Fibroblast of lung (primary cell): ENCODE measurements at regions not wholly inside any gene's neighbourhood (a gene's known extent, or its start where the extent isn't known, plus 50 kb on each side); places are given as distances from the start of the nearest gene placed in this dataset.

ENCODE experiments used
- DNase-seq, 2 donors: peaks; one replicate each; pipeline versions ENCODE4 v3.0.0 to v3.0.0-alpha.2; 2010; ENCODE audit warnings: low read depth in 2 of 2
- H2AFZ ChIP-seq: 2 replicates; pipeline ENCODE4 v1.5.1; 2012; ENCODE audit warnings: low read length, control low read depth, inconsistent platforms
- H3K27ac ChIP-seq: 2 replicates; pipeline ENCODE4 v1.5.1; 2011; ENCODE audit warnings: low read length, control low read depth; ENCODE audit not compliant: insufficient read depth
- H3K27me3 ChIP-seq: 2 replicates; pipeline ENCODE4 v1.5.1; 2011; ENCODE audit warnings: mild to moderate bottlenecking, low read length; ENCODE audit not compliant: control insufficient read depth, insufficient read depth
- H3K36me3 ChIP-seq: 2 replicates; pipeline ENCODE4 v1.5.1; 2011; ENCODE audit warnings: low read length; ENCODE audit not compliant: control insufficient read depth, insufficient read depth
- H3K4me1 ChIP-seq: 2 replicates; pipeline ENCODE4 v1.5.1; 2011; ENCODE audit warnings: low read length; ENCODE audit not compliant: control insufficient read depth, insufficient read depth; ENCODE audit errors: extremely low read depth
- H3K4me2 ChIP-seq: 2 replicates; pipeline ENCODE4 v1.5.1; 2011; ENCODE audit warnings: low read length, control low read depth; ENCODE audit not compliant: insufficient read depth; ENCODE audit errors: extremely low read depth
- H3K4me3 ChIP-seq, 4 experiments: fragments of 200-600 bp in 1 of 4; sonication (generic) in 1 of 4; replicated peaks in 1 of 4; 2 replicates each; pipeline ENCODE4 v1.5.1; 2011 to 2016; ENCODE audit warnings: low read length in 4 of 4, low read depth in 3 of 4, mild to moderate bottlenecking in 3 of 4, control low read depth in 2 of 4, inconsistent platforms in 1 of 4, mixed read lengths in 1 of 4; ENCODE audit not compliant: insufficient read depth in 1 of 4; ENCODE audit errors: control extremely low read depth in 1 of 4
- H3K79me2 ChIP-seq: 2 replicates; pipeline ENCODE4 v1.5.1; 2012; ENCODE audit warnings: mild to moderate bottlenecking, low read length, inconsistent platforms; ENCODE audit not compliant: control insufficient read depth, insufficient read depth
- H3K9ac ChIP-seq: 2 replicates; pipeline ENCODE4 v1.5.1; 2011; ENCODE audit warnings: mild to moderate bottlenecking, low read length, control low read depth; ENCODE audit not compliant: insufficient read depth
- H3K9me3 ChIP-seq: 2 replicates; pipeline ENCODE4 v1.5.1; 2012; ENCODE audit warnings: low read depth, low read length; ENCODE audit not compliant: control insufficient read depth, insufficient read depth
- H4K20me1 ChIP-seq: 2 replicates; pipeline ENCODE4 v1.5.1; 2011; ENCODE audit warnings: low read length; ENCODE audit not compliant: control insufficient read depth, insufficient read depth; ENCODE audit errors: extremely low read depth
- EZH2 ChIP-seq: IDR thresholded peaks from 2 replicates; pipeline ENCODE4 v1.5.1; 2012; ENCODE audit warnings: low read length, control low read depth, mild to moderate bottlenecking; ENCODE audit errors: missing control alignments
- TF ChIP-seq, protein P1 (sequence below), 2 donors: IDR thresholded peaks in 1 of 2; conservative IDR thresholded peaks in 1 of 2; 1 replicate in 1 of 2; 2 replicates in 1 of 2; pipeline ENCODE4 v1.5.1; 2011 to 2012; ENCODE audit warnings: low read length in 2 of 2, control low read depth in 1 of 2, inconsistent platforms in 1 of 2, low read depth in 1 of 2, mild to moderate bottlenecking in 1 of 2

DNA sequence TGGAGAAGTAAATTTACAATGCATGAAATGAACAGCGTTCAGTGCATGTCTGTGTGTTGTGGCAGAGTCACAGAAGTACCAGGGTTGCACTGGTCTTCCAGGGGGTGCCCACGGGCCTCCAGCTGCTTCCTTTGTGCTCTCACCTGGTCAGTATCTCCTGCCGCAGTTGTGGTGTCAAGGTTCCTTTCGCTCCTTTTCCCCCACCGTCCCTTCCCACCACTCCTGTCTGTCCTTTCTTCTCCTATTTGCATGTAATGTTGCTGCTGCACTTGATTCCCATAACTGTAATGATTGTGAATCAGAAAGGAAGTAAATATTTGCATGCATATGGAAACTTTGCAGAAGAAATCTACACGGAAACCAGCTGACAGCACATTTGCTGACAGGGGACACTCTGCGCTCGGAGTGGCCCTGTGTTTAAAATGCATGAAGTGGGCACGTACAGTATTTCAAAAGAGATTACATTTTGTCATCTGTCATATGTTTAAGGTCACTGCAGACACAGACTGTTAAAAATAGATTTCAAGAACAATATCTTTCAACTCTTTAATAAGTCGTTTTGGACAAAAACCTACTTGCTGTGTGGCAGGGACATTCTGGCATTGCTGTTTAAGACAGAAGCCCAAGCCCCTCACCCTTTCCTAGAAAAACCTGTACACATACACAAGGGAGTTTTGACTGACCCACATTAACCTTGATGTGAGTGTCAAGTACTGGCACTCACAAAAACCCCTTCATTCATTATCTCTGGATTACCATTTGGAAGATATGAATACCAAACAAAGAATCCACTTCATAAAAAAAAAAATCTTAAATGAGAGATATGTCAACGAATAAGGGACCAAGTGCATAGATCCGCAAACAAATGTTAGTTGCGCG is 336.7 kb upstream of the KLF6 start:
- no peaks in the 10 kb centered on the region for H3K79me2 ChIP-seq
- H3K4me2 ChIP-seq, result no peak overlapping the region
- peak overlapping the region; percentile 55 for H2AFZ ChIP-seq
- H3K4me1 ChIP-seq, result no peaks in the 10 kb centered on the region
- no peak for DNase-seq
- no peak overlapping the region for H3K4me3 ChIP-seq
- no peaks in the 10 kb centered on the region for H3K9me3 ChIP-seq
- H3K9ac ChIP-seq, result no peak overlapping the region
- TF ChIP-seq EZH2, result no peak
- TF ChIP-seq, protein P1, sequence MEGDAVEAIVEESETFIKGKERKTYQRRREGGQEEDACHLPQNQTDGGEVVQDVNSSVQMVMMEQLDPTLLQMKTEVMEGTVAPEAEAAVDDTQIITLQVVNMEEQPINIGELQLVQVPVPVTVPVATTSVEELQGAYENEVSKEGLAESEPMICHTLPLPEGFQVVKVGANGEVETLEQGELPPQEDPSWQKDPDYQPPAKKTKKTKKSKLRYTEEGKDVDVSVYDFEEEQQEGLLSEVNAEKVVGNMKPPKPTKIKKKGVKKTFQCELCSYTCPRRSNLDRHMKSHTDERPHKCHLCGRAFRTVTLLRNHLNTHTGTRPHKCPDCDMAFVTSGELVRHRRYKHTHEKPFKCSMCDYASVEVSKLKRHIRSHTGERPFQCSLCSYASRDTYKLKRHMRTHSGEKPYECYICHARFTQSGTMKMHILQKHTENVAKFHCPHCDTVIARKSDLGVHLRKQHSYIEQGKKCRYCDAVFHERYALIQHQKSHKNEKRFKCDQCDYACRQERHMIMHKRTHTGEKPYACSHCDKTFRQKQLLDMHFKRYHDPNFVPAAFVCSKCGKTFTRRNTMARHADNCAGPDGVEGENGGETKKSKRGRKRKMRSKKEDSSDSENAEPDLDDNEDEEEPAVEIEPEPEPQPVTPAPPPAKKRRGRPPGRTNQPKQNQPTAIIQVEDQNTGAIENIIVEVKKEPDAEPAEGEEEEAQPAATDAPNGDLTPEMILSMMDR (conservative IDR thresholded peaks at IDR 0.05 in 1 of 2, IDR thresholded peaks at IDR 0.05 in 1 of 2; ENCODE audit: low read depth in 1 of 2, low read length in 2 of 2), result no peak
- H3K27ac ChIP-seq, result no peak overlapping the region
- no peaks in the 10 kb centered on the region for H3K27me3 ChIP-seq
- H4K20me1 ChIP-seq, result no peaks in the 10 kb centered on the region
- H3K36me3 ChIP-seq, result no peaks in the 10 kb centered on the region

DNA sequence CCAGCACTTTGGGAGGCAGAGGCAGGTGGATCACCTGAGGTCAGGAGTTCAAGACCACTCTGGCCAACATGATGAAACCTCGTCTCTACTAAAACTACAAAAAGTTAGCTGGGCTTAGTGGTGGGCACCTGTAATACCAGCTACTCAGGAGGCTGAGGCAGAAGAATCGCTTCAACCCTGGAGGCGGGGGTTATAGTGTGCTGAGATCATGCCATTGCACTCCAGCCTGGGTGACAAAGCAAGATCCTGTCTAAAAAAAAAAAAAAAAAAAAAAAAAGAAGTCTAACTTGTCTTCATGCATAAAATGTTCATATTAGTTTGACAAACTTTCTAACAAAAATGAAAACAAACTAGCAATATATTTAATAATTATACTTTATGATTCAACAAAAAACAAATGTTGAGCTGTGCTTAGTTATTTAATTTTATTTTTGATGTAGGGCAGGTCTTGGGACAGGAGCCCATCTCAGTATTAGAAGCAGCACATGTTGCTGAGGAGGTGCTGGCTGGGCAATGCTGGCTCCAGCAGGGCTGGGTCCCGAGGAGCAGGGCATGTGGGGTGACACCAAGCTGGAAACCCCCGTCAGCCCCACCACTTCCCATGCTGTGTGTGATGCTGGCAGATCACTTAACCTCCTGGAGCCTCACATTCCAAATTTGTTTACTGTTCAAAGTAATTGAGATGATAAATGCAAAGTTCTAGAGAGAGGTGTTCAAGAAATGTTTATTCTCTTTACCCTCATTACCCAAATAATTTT is 335.3 kb upstream of the KLF6 start:
- H3K27me3 ChIP-seq, result no peaks in the 10 kb centered on the region
- H4K20me1 ChIP-seq, result no peaks in the 10 kb centered on the region
- H3K4me1 ChIP-seq, result no peaks in the 10 kb centered on the region
- no peak overlapping the region for H3K4me3 ChIP-seq
- H3K4me2 ChIP-seq, result no peak overlapping the region
- TF ChIP-seq, protein P1 (conservative IDR thresholded peaks at IDR 0.05 in 1 of 2, IDR thresholded peaks at IDR 0.05 in 1 of 2; ENCODE audit: low read depth in 1 of 2, low read length in 2 of 2), result no peak
- no peak for TF ChIP-seq EZH2
- H3K9ac ChIP-seq, result no peak overlapping the region
- no peaks in the 10 kb centered on the region for H3K36me3 ChIP-seq
- H3K27ac ChIP-seq, result no peak overlapping the region
- no peak for DNase-seq
- no peaks in the 10 kb centered on the region for H3K79me2 ChIP-seq
- H2AFZ ChIP-seq, result no peak overlapping the region
- H3K9me3 ChIP-seq, result no peaks in the 10 kb centered on the region

DNA sequence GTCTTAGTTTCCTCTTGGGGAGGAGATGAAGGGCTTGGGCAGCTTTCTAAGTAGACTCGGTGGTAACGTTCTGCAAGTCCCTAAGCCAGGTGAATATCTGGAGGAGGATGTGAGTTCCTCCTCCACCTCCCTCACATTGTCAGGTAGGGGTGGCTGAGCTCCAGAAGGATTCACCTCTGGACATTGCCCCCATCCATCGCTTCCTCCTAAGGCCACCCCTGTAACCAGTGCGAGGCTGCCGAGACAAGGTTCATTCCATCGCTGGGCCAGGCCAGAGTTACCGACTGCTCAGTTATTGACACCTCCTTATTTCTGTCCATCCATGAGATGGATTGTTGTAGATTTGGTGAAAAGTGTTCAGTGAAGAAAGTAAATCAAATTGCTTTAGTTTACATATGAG is 334.1 kb upstream of the KLF6 start:
- no peak overlapping the region for H3K4me3 ChIP-seq
- DNase-seq, result no peak
- H3K9ac ChIP-seq, result no peak overlapping the region
- no peak overlapping the region for H3K4me2 ChIP-seq
- no peak overlapping the region for H2AFZ ChIP-seq
- H3K9me3 ChIP-seq, result no peaks in the 10 kb centered on the region
- TF ChIP-seq, protein P1 (conservative IDR thresholded peaks at IDR 0.05 in 1 of 2, IDR thresholded peaks at IDR 0.05 in 1 of 2; ENCODE audit: low read depth in 1 of 2, low read length in 2 of 2), result no peak
- no peak for TF ChIP-seq EZH2
- H3K27me3 ChIP-seq, result no peaks in the 10 kb centered on the region
- no peak overlapping the region for H3K27ac ChIP-seq
- no peaks in the 10 kb centered on the region for H4K20me1 ChIP-seq
- no peaks in the 10 kb centered on the region for H3K79me2 ChIP-seq
- no peaks in the 10 kb centered on the region for H3K4me1 ChIP-seq
- no peaks in the 10 kb centered on the region for H3K36me3 ChIP-seq
